Upper lobe of left lung (tissue), 4 donors: ENCODE measurements at regions not wholly inside any gene's neighbourhood (a gene's known extent, or its start where the extent isn't known, plus 50 kb on each side); places are given as distances from the start of the nearest gene placed in this dataset.

Experiments
- CTCF ChIP-seq, 6 experiments: fragments of 450-650 bp in 4 of 6; fragments of 200-600 bp in 2 of 6; sonication (generic) in 2 of 6; IDR thresholded peaks; one replicate each; pipeline ENCODE4 v1.5.1; 2016 to 2019; ENCODE audit warnings: antibody characterized with exemption in 6 of 6
- POLR2AphosphoS5 ChIP-seq, 2 donors: sonication (generic); formaldehyde crosslinking; IDR thresholded peaks; one replicate each; pipeline ENCODE4 v1.5.1; 2017; ENCODE audit warnings: antibody characterized with exemption in 2 of 2

- TF ChIP-seq CTCF (IDR thresholded peaks at IDR 0.05) = no peak
- no peak for TF ChIP-seq POLR2AphosphoS5 (IDR thresholded peaks at IDR 0.05)
These were observed 780.2 kb downstream of the FAM133A start for GRCh38 chrX:94454159-94454558.
